ENCODE measurements at regions not wholly inside any gene's neighbourhood (a gene's known extent, or its start where the extent isn't known, plus 50 kb on each side); places are given as distances from the start of the nearest gene placed in this dataset.
"Not testable (repeated sequence)": the region's sequence is repeated elsewhere in the genome, so short reads cannot be mapped to it uniquely, and the experiment has no call there.

DNA sequence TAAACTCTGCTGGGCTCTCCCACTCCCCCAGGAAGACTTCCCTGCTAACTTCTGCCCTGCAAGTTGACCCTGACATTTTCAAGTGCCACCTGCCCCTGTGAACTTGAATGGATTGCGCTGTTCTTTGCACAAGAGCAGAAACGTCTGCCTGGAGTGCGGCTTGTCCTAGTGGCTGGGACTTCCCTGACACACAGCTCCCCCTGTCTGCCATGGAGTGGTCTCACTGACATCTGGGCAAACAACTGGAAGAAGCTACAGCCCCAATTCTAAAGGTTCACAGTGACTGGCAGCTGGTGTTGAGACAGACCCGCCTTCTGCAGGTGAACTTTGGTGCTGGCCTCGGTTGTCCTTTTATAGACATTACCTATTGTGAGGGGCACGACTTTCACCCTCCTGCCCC is 138.7 kb downstream of the KLRB1 start:
- not testable (repeated sequence) for H3K9me3 ChIP-seq (ENCODE audit: control insufficient read depth in 4 of 4, low read length in 3 of 4); H3K27me3 ChIP-seq (ENCODE audit: control insufficient read depth in 4 of 4, insufficient read depth in 4 of 4, low read length in 3 of 4); H3K4me1 ChIP-seq (ENCODE audit: control insufficient read depth in 4 of 4, insufficient read depth in 4 of 4, low read length in 3 of 4); H3K4me3 ChIP-seq (ENCODE audit: low read depth in 1 of 3, low read length in 3 of 3); H3K9ac ChIP-seq (ENCODE audit: low read depth in 1 of 2, low read length in 2 of 2); H3K27ac ChIP-seq (ENCODE audit: low read depth in 1 of 2, low read length in 2 of 2); H3K36me3 ChIP-seq (ENCODE audit: control insufficient read depth in 4 of 4, insufficient read depth in 3 of 4, low read depth in 1 of 4, low read length in 3 of 4)
- WGBS: 25% methylated on average over 6 of the region's 6 CpGs
- peak; percentile 60 for DNase-seq (ENCODE audit: low spot score)
- TF ChIP-seq, protein P1, sequence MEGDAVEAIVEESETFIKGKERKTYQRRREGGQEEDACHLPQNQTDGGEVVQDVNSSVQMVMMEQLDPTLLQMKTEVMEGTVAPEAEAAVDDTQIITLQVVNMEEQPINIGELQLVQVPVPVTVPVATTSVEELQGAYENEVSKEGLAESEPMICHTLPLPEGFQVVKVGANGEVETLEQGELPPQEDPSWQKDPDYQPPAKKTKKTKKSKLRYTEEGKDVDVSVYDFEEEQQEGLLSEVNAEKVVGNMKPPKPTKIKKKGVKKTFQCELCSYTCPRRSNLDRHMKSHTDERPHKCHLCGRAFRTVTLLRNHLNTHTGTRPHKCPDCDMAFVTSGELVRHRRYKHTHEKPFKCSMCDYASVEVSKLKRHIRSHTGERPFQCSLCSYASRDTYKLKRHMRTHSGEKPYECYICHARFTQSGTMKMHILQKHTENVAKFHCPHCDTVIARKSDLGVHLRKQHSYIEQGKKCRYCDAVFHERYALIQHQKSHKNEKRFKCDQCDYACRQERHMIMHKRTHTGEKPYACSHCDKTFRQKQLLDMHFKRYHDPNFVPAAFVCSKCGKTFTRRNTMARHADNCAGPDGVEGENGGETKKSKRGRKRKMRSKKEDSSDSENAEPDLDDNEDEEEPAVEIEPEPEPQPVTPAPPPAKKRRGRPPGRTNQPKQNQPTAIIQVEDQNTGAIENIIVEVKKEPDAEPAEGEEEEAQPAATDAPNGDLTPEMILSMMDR (IDR thresholded peaks at IDR 0.05; ENCODE audit: low read depth, low read length, missing input control): peak; percentile 59
- peak; percentile 79 to 86 for TF ChIP-seq RAD21 (IDR thresholded peaks at IDR 0.05)

DNA sequence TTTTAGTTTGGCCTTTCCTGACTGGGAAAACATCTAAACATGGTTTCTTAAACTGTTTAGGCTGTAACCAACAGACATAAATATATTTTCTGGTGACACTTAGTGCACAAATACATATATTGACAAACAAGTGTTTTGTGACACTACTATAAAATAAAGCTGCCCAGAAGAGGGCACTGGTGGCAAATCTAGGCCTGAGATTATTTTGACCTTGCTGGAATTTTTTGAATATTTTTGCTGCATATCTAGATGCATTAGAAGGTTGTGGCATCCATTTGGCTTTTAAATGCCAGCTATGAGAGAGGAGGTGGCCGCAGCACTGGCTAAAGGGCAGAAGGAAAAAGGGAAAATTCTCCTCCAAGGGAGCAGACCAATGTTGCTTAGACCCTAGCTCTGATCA is 139.6 kb downstream of the KLRB1 start:
- WGBS: 90% methylated on average over 1 of the region's 1 CpG
- not testable (repeated sequence) for H3K36me3 ChIP-seq (ENCODE audit: control insufficient read depth in 4 of 4, insufficient read depth in 3 of 4, low read depth in 1 of 4, low read length in 3 of 4); H3K27ac ChIP-seq (ENCODE audit: low read depth in 1 of 2, low read length in 2 of 2); H3K9me3 ChIP-seq (ENCODE audit: control insufficient read depth in 4 of 4, low read length in 3 of 4); H3K4me3 ChIP-seq (ENCODE audit: low read depth in 1 of 3, low read length in 3 of 3); H3K9ac ChIP-seq (ENCODE audit: low read depth in 1 of 2, low read length in 2 of 2); H3K27me3 ChIP-seq (ENCODE audit: control insufficient read depth in 4 of 4, insufficient read depth in 4 of 4, low read length in 3 of 4); H3K4me1 ChIP-seq (ENCODE audit: control insufficient read depth in 4 of 4, insufficient read depth in 4 of 4, low read length in 3 of 4); DNase-seq (ENCODE audit: low spot score)

GRCh38 chr12:9464408-9464807 is 143.3 kb downstream of the KLRB1 start:
- H3K27me3 ChIP-seq (ENCODE audit: control insufficient read depth in 4 of 4, insufficient read depth in 4 of 4, low read length in 3 of 4): no peaks in the 10 kb centered on the region
- H3K4me3 ChIP-seq (ENCODE audit: low read depth in 1 of 3, low read length in 3 of 3): no peak overlapping the region
- H3K4me1 ChIP-seq (ENCODE audit: control insufficient read depth in 4 of 4, insufficient read depth in 4 of 4, low read length in 3 of 4): peaks cover 0 to 6% (median 2%) of the 10 kb centered on the region in 4 donors
- H3K27ac ChIP-seq (ENCODE audit: low read depth in 1 of 2, low read length in 2 of 2): no peak overlapping the region
- no peaks in the 10 kb centered on the region for H3K9me3 ChIP-seq (ENCODE audit: control insufficient read depth in 4 of 4, low read length in 3 of 4)
- TF ChIP-seq HNF4A (conservative IDR thresholded peaks at IDR 0.05): no peak
- TF ChIP-seq, protein P1 (IDR thresholded peaks at IDR 0.05; ENCODE audit: low read depth, low read length, missing input control): no peak
- TF ChIP-seq JUND (IDR thresholded peaks at IDR 0.05): no peak
- TF ChIP-seq GABPA (IDR thresholded peaks at IDR 0.05 in 1 of 2, conservative IDR thresholded peaks at IDR 0.05 in 1 of 2): no peak
- TF ChIP-seq, protein P2, sequence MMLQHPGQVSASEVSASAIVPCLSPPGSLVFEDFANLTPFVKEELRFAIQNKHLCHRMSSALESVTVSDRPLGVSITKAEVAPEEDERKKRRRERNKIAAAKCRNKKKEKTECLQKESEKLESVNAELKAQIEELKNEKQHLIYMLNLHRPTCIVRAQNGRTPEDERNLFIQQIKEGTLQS (IDR thresholded peaks at IDR 0.05): no peak
- no peak for TF ChIP-seq RAD21 (IDR thresholded peaks at IDR 0.05)
- no peak for TF ChIP-seq REST (IDR thresholded peaks at IDR 0.05)
- no peak for TF ChIP-seq HNF4G (IDR thresholded peaks at IDR 0.05)
- TF ChIP-seq MAX (IDR thresholded peaks at IDR 0.05): no peak
- no peak for TF ChIP-seq FOXA1 (IDR thresholded peaks at IDR 0.05)
- H3K36me3 ChIP-seq (ENCODE audit: control insufficient read depth in 4 of 4, insufficient read depth in 3 of 4, low read depth in 1 of 4, low read length in 3 of 4): no peaks in the 10 kb centered on the region
- no peak overlapping the region for H3K9ac ChIP-seq (ENCODE audit: low read depth in 1 of 2, low read length in 2 of 2)
- 87% methylated on average over 4 of the region's 4 CpGs for WGBS
- DNase-seq (ENCODE audit: low spot score): no peak

- H3K27ac ChIP-seq (ENCODE audit: low read depth in 1 of 2, low read length in 2 of 2); H3K9ac ChIP-seq (ENCODE audit: low read depth in 1 of 2, low read length in 2 of 2); H3K27me3 ChIP-seq (ENCODE audit: control insufficient read depth in 4 of 4, insufficient read depth in 4 of 4, low read length in 3 of 4); H3K36me3 ChIP-seq (ENCODE audit: control insufficient read depth in 4 of 4, insufficient read depth in 3 of 4, low read depth in 1 of 4, low read length in 3 of 4); H3K4me1 ChIP-seq (ENCODE audit: control insufficient read depth in 4 of 4, insufficient read depth in 4 of 4, low read length in 3 of 4); H3K9me3 ChIP-seq (ENCODE audit: control insufficient read depth in 4 of 4, low read length in 3 of 4); H3K4me3 ChIP-seq (ENCODE audit: low read depth in 1 of 3, low read length in 3 of 3): not testable (repeated sequence)
- peak; percentile 40 for DNase-seq (ENCODE audit: low spot score)
- 42% methylated on average over 4 of the region's 4 CpGs for WGBS
Measured at GRCh38 chr12:9455516-9455915, 152.2 kb downstream of the KLRB1 start.

GRCh38 chr12:9454021-9454420 is 153.7 kb downstream of the KLRB1 start:
- H3K36me3 ChIP-seq (ENCODE audit: control insufficient read depth in 4 of 4, insufficient read depth in 3 of 4, low read depth in 1 of 4, low read length in 3 of 4); H3K9me3 ChIP-seq (ENCODE audit: control insufficient read depth in 4 of 4, low read length in 3 of 4); H3K4me3 ChIP-seq (ENCODE audit: low read depth in 1 of 3, low read length in 3 of 3); DNase-seq (ENCODE audit: low spot score); H3K9ac ChIP-seq (ENCODE audit: low read depth in 1 of 2, low read length in 2 of 2); H3K27ac ChIP-seq (ENCODE audit: low read depth in 1 of 2, low read length in 2 of 2); H3K27me3 ChIP-seq (ENCODE audit: control insufficient read depth in 4 of 4, insufficient read depth in 4 of 4, low read length in 3 of 4); H3K4me1 ChIP-seq (ENCODE audit: control insufficient read depth in 4 of 4, insufficient read depth in 4 of 4, low read length in 3 of 4): not testable (repeated sequence)
- WGBS: 98% methylated on average over 2 of the region's 2 CpGs
